ENCODE measurements at regions not wholly inside any gene's neighbourhood (a gene's known extent, or its start where the extent isn't known, plus 50 kb on each side); places are given as distances from the start of the nearest gene placed in this dataset.
"Not testable (repeated sequence)": the region's sequence is repeated elsewhere in the genome, so short reads cannot be mapped to it uniquely, and the experiment has no call there.

GRCh38 chr7:3146571-3147226, 103.0 kb upstream of the CARD11 start:
- TF ChIP-seq CTCF (IDR thresholded peaks at IDR 0.05) (no peak), POLR2A (IDR thresholded peaks at IDR 0.05) (no peak), EP300 (IDR thresholded peaks at IDR 0.05) (no peak)
- DNase-seq (ENCODE audit: low spot score in 2 of 2): no peak
- H3K4me1 ChIP-seq: no peaks in the 10 kb centered on the region
- H3K27ac ChIP-seq: no peak overlapping the region
- H3K4me3 ChIP-seq: no peak overlapping the region
- H3K36me3 ChIP-seq: no peaks in the 10 kb centered on the region
- no peaks in the 10 kb centered on the region for H3K27me3 ChIP-seq
- no peaks in the 10 kb centered on the region for H3K9me3 ChIP-seq
- WGBS, 2 donors: 45 to 47% methylated on average over 18 of the region's 18 CpGs

GRCh38 chr7:3148471-3148870, 104.8 kb upstream of the CARD11 start:
- 38 to 83% methylated on average over 4 of the region's 4 CpGs for WGBS, 2 donors
- H3K4me1 ChIP-seq; H3K27ac ChIP-seq; H3K27me3 ChIP-seq; H3K9me3 ChIP-seq; DNase-seq (ENCODE audit: low spot score in 2 of 2); H3K4me3 ChIP-seq; H3K36me3 ChIP-seq: not testable (repeated sequence)

- WGBS, 2 donors: 76 to 85% methylated on average over 13 of the region's 13 CpGs
- H3K4me1 ChIP-seq: no peaks in the 10 kb centered on the region
- no peaks in the 10 kb centered on the region for H3K27me3 ChIP-seq
- no peak overlapping the region for H3K4me3 ChIP-seq
- H3K27ac ChIP-seq: no peak overlapping the region
- TF ChIP-seq POLR2A (IDR thresholded peaks at IDR 0.05) (no peak), CTCF (IDR thresholded peaks at IDR 0.05) (no peak), EP300 (IDR thresholded peaks at IDR 0.05) (no peak)
- no peaks in the 10 kb centered on the region for H3K36me3 ChIP-seq
- peaks cover 0 to 4% (median 0%) of the 10 kb centered on the region in 4 donors for H3K9me3 ChIP-seq
- no peak for DNase-seq (ENCODE audit: low spot score in 2 of 2)
Measured at GRCh38 chr7:3149231-3149995, 105.7 kb upstream of the CARD11 start.

GRCh38 chr7:3150027-3150426, 106.4 kb upstream of the CARD11 start:
- WGBS, 2 donors: 57 to 68% methylated on average over 7 to 8 of the region's 8 CpGs
- H3K27me3 ChIP-seq: no peaks in the 10 kb centered on the region
- TF ChIP-seq EP300 (IDR thresholded peaks at IDR 0.05) (no peak), POLR2A (IDR thresholded peaks at IDR 0.05) (no peak), CTCF (IDR thresholded peaks at IDR 0.05) (no peak)
- no peaks in the 10 kb centered on the region for H3K36me3 ChIP-seq
- no peaks in the 10 kb centered on the region for H3K4me1 ChIP-seq
- H3K27ac ChIP-seq: no peak overlapping the region
- H3K9me3 ChIP-seq: peaks cover 0 to 10% (median 0%) of the 10 kb centered on the region in 4 donors
- no peak for DNase-seq (ENCODE audit: low spot score in 2 of 2)
- H3K4me3 ChIP-seq: no peak overlapping the region

- WGBS, 2 donors: 83 to 87% methylated on average over 7 of the region's 7 CpGs
- Histone ChIP-seq H3K27me3 (no peaks in the 10 kb centered on the region), H3K36me3 (no peaks in the 10 kb centered on the region), H3K4me3 (no peak overlapping the region), H3K9me3 (peaks cover 0 to 13% (median 0%) of the 10 kb centered on the region in 4 donors), H3K27ac (no peak overlapping the region), H3K4me1 (no peaks in the 10 kb centered on the region)
- no peak for DNase-seq (ENCODE audit: low spot score in 2 of 2)
- TF ChIP-seq POLR2A (IDR thresholded peaks at IDR 0.05) (no peak), CTCF (IDR thresholded peaks at IDR 0.05) (no peak), EP300 (IDR thresholded peaks at IDR 0.05) (no peak)
Measured at GRCh38 chr7:3151784-3152183, 108.1 kb upstream of the CARD11 start.
